Mesothelial cell of epicardium (in vitro differentiated cells): ENCODE measurements at regions not wholly inside any gene's neighbourhood (a gene's known extent, or its start where the extent isn't known, plus 50 kb on each side); places are given as distances from the start of the nearest gene placed in this dataset.

ENCODE experiments used
- DNase-seq, 2 experiments: peaks; one replicate each; pipeline ENCODE4 v3.0.0; 2021; ENCODE audit warnings: low spot score in 2 of 2; ENCODE audit not compliant: unreplicated experiment in 2 of 2
- H3K27ac Mint-ChIP-seq: 2 replicates; pipeline ENCODE4 v1.8.0; 2021; ENCODE audit warnings: mixed read lengths
- H3K27me3 Mint-ChIP-seq: 2 replicates; pipeline ENCODE4 v1.8.0; 2021; ENCODE audit warnings: low read depth, mixed read lengths
- H3K36me3 Mint-ChIP-seq: 2 replicates; pipeline ENCODE4 v1.8.0; 2021; ENCODE audit warnings: mixed read lengths
- H3K4me1 Mint-ChIP-seq: 2 replicates; pipeline ENCODE4 v1.8.0; 2021; ENCODE audit warnings: mixed read lengths
- H3K4me3 Mint-ChIP-seq: 2 replicates; pipeline ENCODE4 v1.8.0; 2021; ENCODE audit warnings: mild to moderate bottlenecking, moderate library complexity, mixed read lengths
- H3K9me3 Mint-ChIP-seq: 2 replicates; pipeline ENCODE4 v1.8.0; 2021; ENCODE audit warnings: mixed read lengths
- CTCF ChIP-seq: fragments of 200-600 bp; sonication (generic); IDR thresholded peaks from one replicate; pipeline ENCODE4 v1.5.0; 2021; ENCODE audit warnings: antibody characterized with exemption; ENCODE audit not compliant: unreplicated experiment

- H3K27me3 Mint-ChIP-seq, result peaks cover 13% of the 10 kb centered on the region
Measured at GRCh38 chr2:174697255-174697654, 67.0 kb downstream of the CHRNA1 start.

GRCh38 chr2:174694920-174695319 is 69.4 kb downstream of the CHRNA1 start:
- Mint-ChIP-seq H3K36me3 (no peaks in the 10 kb centered on the region), H3K27me3 (peaks cover 13% of the 10 kb centered on the region), H3K9me3 (no peaks in the 10 kb centered on the region), H3K27ac (no peak overlapping the region), H3K4me3 (no peak overlapping the region), H3K4me1 (no peaks in the 10 kb centered on the region)
- TF ChIP-seq CTCF, result no peak
- no peak for DNase-seq

More at GRCh38 chr2:174697255-174697654, 67.0 kb downstream of the CHRNA1 start:
- peak in 1 of 2 experiments; percentile 50 for DNase-seq
- no peak overlapping the region for H3K27ac Mint-ChIP-seq
- H3K4me1 Mint-ChIP-seq, result peaks cover 8% of the 10 kb centered on the region
- TF ChIP-seq CTCF, result peak; percentile 51
- H3K9me3 Mint-ChIP-seq, result no peaks in the 10 kb centered on the region
- no peak overlapping the region for H3K4me3 Mint-ChIP-seq
- no peaks in the 10 kb centered on the region for H3K36me3 Mint-ChIP-seq

GRCh38 chr2:174694196-174694878 is 69.9 kb downstream of the CHRNA1 start:
- no peak for DNase-seq
- Mint-ChIP-seq H3K4me3 (no peak overlapping the region), H3K36me3 (no peaks in the 10 kb centered on the region), H3K27me3 (peaks cover 13% of the 10 kb centered on the region), H3K4me1 (no peaks in the 10 kb centered on the region), H3K27ac (no peak overlapping the region), H3K9me3 (no peaks in the 10 kb centered on the region)
- no peak for TF ChIP-seq CTCF

- DNase-seq, result no peak
- H3K9me3 Mint-ChIP-seq, result no peaks in the 10 kb centered on the region
- H3K27ac Mint-ChIP-seq, result no peak overlapping the region
- no peaks in the 10 kb centered on the region for H3K4me1 Mint-ChIP-seq
- H3K4me3 Mint-ChIP-seq, result no peak overlapping the region
- H3K27me3 Mint-ChIP-seq, result peaks cover 13% of the 10 kb centered on the region
- no peaks in the 10 kb centered on the region for H3K36me3 Mint-ChIP-seq
- TF ChIP-seq CTCF, result no peak
Measured at GRCh38 chr2:174693344-174693743, 70.9 kb downstream of the CHRNA1 start.

- H3K36me3 Mint-ChIP-seq, result no peaks in the 10 kb centered on the region
- H3K4me1 Mint-ChIP-seq, result no peaks in the 10 kb centered on the region
- DNase-seq, result no peak
- no peak overlapping the region for H3K4me3 Mint-ChIP-seq
- TF ChIP-seq CTCF, result no peak
- H3K9me3 Mint-ChIP-seq, result no peaks in the 10 kb centered on the region
- H3K27ac Mint-ChIP-seq, result no peak overlapping the region
- peaks cover 13% of the 10 kb centered on the region for H3K27me3 Mint-ChIP-seq
Measured at GRCh38 chr2:174692256-174692919, 71.9 kb downstream of the CHRNA1 start.
